ENCODE measurements at regions not wholly inside any gene's neighbourhood (a gene's known extent, or its start where the extent isn't known, plus 50 kb on each side); places are given as distances from the start of the nearest gene placed in this dataset.
A peak's percentile ranks its signal among the peaks of the same experiment; 100 is the strongest.

- DNase-seq (ENCODE audit: insufficient read length, low spot score) (no peak), FAIRE-seq (peak; percentile 20)
- TF ChIP-seq TAF1 (IDR thresholded peaks at IDR 0.05; ENCODE audit: low read depth, low read length): no peak
- TF ChIP-seq SPI1 (IDR thresholded peaks at IDR 0.05; ENCODE audit: low read depth, low read length): no peak
- TF ChIP-seq POU2F2 (IDR thresholded peaks at IDR 0.05; ENCODE audit: low read depth, low read length): no peak
- no peak for TF ChIP-seq POLR2AphosphoS5 (IDR thresholded peaks at IDR 0.05; ENCODE audit: low read depth, low read length)
- TF ChIP-seq POLR2A (IDR thresholded peaks at IDR 0.05; ENCODE audit: low read depth, low read length): no peak
- no peak for TF ChIP-seq PAX5 (IDR thresholded peaks at IDR 0.05; ENCODE audit: insufficient read depth, low read length, severe bottlenecking)
Observed at GRCh38 chr4:115279330-115279729, 165.9 kb upstream of the NDST4 start.

GRCh38 chr4:115278830-115279229 lies 165.4 kb upstream of the NDST4 start:
- no peak for DNase-seq (ENCODE audit: insufficient read length, low spot score)
- no peak for FAIRE-seq
- TF ChIP-seq SPI1 (IDR thresholded peaks at IDR 0.05; ENCODE audit: low read depth, low read length) (no peak), POLR2A (IDR thresholded peaks at IDR 0.05; ENCODE audit: low read depth, low read length) (no peak), TAF1 (IDR thresholded peaks at IDR 0.05; ENCODE audit: low read depth, low read length) (no peak), POU2F2 (IDR thresholded peaks at IDR 0.05; ENCODE audit: low read depth, low read length) (no peak), POLR2AphosphoS5 (IDR thresholded peaks at IDR 0.05; ENCODE audit: low read depth, low read length) (no peak), PAX5 (IDR thresholded peaks at IDR 0.05; ENCODE audit: insufficient read depth, low read length, severe bottlenecking) (no peak)

GRCh38 chr4:115275615-115276014 lies 162.2 kb upstream of the NDST4 start:
- no peak for DNase-seq (ENCODE audit: insufficient read length, low spot score)
- TF ChIP-seq TAF1 (IDR thresholded peaks at IDR 0.05; ENCODE audit: low read depth, low read length) (no peak), POLR2AphosphoS5 (IDR thresholded peaks at IDR 0.05; ENCODE audit: low read depth, low read length) (no peak), SPI1 (IDR thresholded peaks at IDR 0.05; ENCODE audit: low read depth, low read length) (no peak), POU2F2 (IDR thresholded peaks at IDR 0.05; ENCODE audit: low read depth, low read length) (no peak), POLR2A (IDR thresholded peaks at IDR 0.05; ENCODE audit: low read depth, low read length) (no peak), PAX5 (IDR thresholded peaks at IDR 0.05; ENCODE audit: insufficient read depth, low read length, severe bottlenecking) (no peak)
- no peak for FAIRE-seq

DNA sequence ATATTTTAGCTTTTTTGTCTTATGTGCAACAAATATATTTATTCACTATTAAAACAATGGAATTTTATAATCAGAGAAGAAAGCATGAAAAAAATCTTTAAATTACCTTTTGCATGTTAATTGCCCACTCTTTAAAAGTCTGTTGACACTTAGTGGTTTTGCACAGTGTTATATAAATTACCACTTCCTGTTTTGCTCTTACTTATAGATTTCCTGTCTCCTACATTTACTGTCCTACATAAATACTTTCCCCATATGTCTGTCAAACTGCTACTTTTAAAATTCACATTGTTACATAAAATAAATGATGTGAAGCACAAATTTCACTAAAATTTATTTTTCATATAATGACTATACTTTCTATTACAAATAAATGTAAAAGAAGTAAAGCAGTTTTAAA lies 161.1 kb upstream of the NDST4 start:
- TF ChIP-seq SPI1 (IDR thresholded peaks at IDR 0.05; ENCODE audit: low read depth, low read length): peak; percentile 73
- TF ChIP-seq POLR2AphosphoS5 (IDR thresholded peaks at IDR 0.05; ENCODE audit: low read depth, low read length): no peak
- DNase-seq (ENCODE audit: insufficient read length, low spot score) (no peak), FAIRE-seq (no peak)

DNA sequence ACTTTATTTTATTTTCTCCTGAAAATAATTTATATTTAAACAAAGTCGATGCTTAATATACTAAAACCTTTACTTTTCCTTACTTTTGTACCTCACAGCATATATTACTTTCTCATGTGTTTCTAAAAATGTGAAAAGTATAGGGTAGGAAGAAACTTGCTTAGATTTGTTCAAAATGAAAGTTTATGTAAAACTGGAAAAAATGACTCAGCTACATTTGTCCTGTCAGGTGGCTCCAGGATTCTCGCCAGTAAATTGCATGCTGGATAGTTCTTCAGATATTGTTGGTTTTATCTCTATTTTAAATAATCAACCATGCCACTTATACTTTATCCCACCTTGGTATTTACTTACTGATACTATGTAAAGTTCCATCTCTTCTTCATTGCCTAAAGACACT lies 159.2 kb upstream of the NDST4 start:
- TF ChIP-seq SPI1 (IDR thresholded peaks at IDR 0.05; ENCODE audit: low read depth, low read length) (no peak), POU2F2 (IDR thresholded peaks at IDR 0.05; ENCODE audit: low read depth, low read length) (no peak), TAF1 (IDR thresholded peaks at IDR 0.05; ENCODE audit: low read depth, low read length) (no peak), POLR2A (IDR thresholded peaks at IDR 0.05; ENCODE audit: low read depth, low read length) (no peak), POLR2AphosphoS5 (IDR thresholded peaks at IDR 0.05; ENCODE audit: low read depth, low read length) (no peak), PAX5 (IDR thresholded peaks at IDR 0.05; ENCODE audit: insufficient read depth, low read length, severe bottlenecking) (no peak)
- FAIRE-seq (no peak), DNase-seq (ENCODE audit: insufficient read length, low spot score) (no peak)

DNA sequence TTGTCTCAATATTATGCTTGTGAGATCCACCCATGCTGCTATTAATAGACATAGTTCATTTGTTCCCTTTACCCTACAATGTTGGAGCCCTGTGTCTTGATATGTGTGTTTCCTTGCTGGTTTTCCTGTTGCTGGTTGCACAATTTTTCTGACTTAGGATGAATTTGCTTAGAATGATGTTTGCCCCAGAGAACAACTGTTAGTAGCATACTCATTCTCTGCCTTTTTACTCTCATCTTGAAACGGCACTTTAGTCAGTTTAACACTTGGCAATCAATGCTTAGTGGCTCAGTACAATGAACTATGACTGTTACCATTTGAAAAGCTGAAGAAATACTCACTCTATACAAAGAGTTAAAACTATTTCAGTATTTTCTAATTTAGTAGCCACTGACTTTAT lies 158.8 kb upstream of the NDST4 start:
- no peak for TF ChIP-seq PAX5 (IDR thresholded peaks at IDR 0.05; ENCODE audit: insufficient read depth, low read length, severe bottlenecking)
- no peak for TF ChIP-seq TAF1 (IDR thresholded peaks at IDR 0.05; ENCODE audit: low read depth, low read length)
- no peak for TF ChIP-seq POU2F2 (IDR thresholded peaks at IDR 0.05; ENCODE audit: low read depth, low read length)
- no peak for TF ChIP-seq POLR2AphosphoS5 (IDR thresholded peaks at IDR 0.05; ENCODE audit: low read depth, low read length)
- TF ChIP-seq POLR2A (IDR thresholded peaks at IDR 0.05; ENCODE audit: low read depth, low read length): no peak
- no peak for TF ChIP-seq SPI1 (IDR thresholded peaks at IDR 0.05; ENCODE audit: low read depth, low read length)
- no peak for FAIRE-seq
- DNase-seq (ENCODE audit: insufficient read length, low spot score): no peak

DNA sequence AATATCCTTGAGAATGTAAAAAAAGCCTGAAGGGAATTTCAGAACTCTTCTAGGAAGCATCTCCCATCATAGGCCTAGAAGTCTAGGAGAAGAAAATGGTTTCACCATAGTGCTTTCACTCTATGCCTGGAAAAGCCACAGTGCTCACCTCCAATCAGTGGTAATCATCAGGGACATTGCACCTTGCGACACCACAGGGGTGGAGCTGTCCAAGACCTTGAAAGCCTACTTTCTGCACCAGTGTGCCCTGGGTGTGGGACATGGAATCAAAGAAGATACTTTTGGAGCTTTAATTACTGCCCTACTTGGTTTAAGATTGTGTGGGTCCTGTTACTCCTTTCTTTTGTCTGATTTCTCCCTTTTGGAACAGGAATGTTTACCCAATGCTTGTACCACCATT lies 146.8 kb upstream of the NDST4 start:
- TF ChIP-seq POLR2A (IDR thresholded peaks at IDR 0.05; ENCODE audit: low read depth, low read length) (no peak), PAX5 (IDR thresholded peaks at IDR 0.05; ENCODE audit: insufficient read depth, low read length, severe bottlenecking) (no peak), SPI1 (IDR thresholded peaks at IDR 0.05; ENCODE audit: low read depth, low read length) (no peak), POLR2AphosphoS5 (IDR thresholded peaks at IDR 0.05; ENCODE audit: low read depth, low read length) (no peak), POU2F2 (IDR thresholded peaks at IDR 0.05; ENCODE audit: low read depth, low read length) (no peak), TAF1 (IDR thresholded peaks at IDR 0.05; ENCODE audit: low read depth, low read length) (no peak)
- DNase-seq (ENCODE audit: insufficient read length, low spot score) (no peak), FAIRE-seq (no peak)

GRCh38 chr4:115259642-115260041 lies 146.2 kb upstream of the NDST4 start:
- no peak for FAIRE-seq
- TF ChIP-seq TAF1 (IDR thresholded peaks at IDR 0.05; ENCODE audit: low read depth, low read length): no peak
- no peak for TF ChIP-seq POLR2A (IDR thresholded peaks at IDR 0.05; ENCODE audit: low read depth, low read length)
- TF ChIP-seq POU2F2 (IDR thresholded peaks at IDR 0.05; ENCODE audit: low read depth, low read length): no peak
- TF ChIP-seq SPI1 (IDR thresholded peaks at IDR 0.05; ENCODE audit: low read depth, low read length): no peak
- no peak for TF ChIP-seq PAX5 (IDR thresholded peaks at IDR 0.05; ENCODE audit: insufficient read depth, low read length, severe bottlenecking)
- TF ChIP-seq POLR2AphosphoS5 (IDR thresholded peaks at IDR 0.05; ENCODE audit: low read depth, low read length): no peak
- DNase-seq (ENCODE audit: insufficient read length, low spot score): no peak

GRCh38 chr4:115249808-115250207 lies 136.4 kb upstream of the NDST4 start:
- FAIRE-seq (no peak), DNase-seq (ENCODE audit: insufficient read length, low spot score) (no peak)
- no peak for TF ChIP-seq POLR2AphosphoS5 (IDR thresholded peaks at IDR 0.05; ENCODE audit: low read depth, low read length)
- TF ChIP-seq SPI1 (IDR thresholded peaks at IDR 0.05; ENCODE audit: low read depth, low read length): no peak

- FAIRE-seq (no peak), DNase-seq (ENCODE audit: insufficient read length, low spot score) (no peak)
- no peak for TF ChIP-seq POLR2AphosphoS5 (IDR thresholded peaks at IDR 0.05; ENCODE audit: low read depth, low read length)
Observed at GRCh38 chr4:115234405-115235093, 121.1 kb upstream of the NDST4 start.

Measured in GM12891 (cell line).